ENCODE measurements at regions not wholly inside any gene's neighbourhood (a gene's known extent, or its start where the extent isn't known, plus 50 kb on each side); places are given as distances from the start of the nearest gene placed in this dataset.

GRCh38 chr9:82553654-82554366 is 509.1 kb downstream of the RASEF start:
- DNase-seq, result no peak

- no peak for DNase-seq
These were observed 508.6 kb downstream of the RASEF start for GRCh38 chr9:82554381-82554780.

GRCh38 chr9:82555031-82555430 is 507.9 kb downstream of the RASEF start:
- no peak for DNase-seq

DNA sequence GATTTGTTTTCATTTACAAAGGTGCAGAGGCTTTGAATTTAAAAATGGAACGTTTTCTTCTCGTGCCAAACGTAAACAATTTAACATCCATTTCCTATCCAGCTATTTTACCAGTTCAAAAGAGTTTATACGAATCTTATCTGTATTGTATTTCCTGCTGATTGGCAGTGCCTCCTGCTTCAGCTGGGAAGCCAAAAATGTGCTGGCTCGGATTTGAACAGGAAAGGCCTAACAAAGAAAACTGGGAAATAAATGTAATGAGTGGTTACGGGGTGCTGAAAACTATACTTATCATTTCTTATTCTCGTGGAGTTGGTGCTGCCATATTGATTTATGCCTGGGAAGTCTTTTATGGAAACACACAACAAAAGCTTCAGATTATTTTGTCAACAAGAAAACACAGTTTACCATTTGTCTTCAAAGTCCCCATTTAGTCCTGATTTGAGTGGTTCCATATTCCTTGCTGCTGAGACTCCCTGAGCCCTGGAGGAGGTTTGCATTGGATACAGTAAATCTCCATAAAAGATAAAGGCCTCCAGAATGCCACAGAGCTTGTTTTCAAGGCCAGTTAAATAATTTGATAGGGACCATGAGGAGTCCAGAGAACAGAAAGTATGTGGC is 507.4 kb downstream of the RASEF start:
- DNase-seq, result peak; percentile 53

- no peak for DNase-seq
These were observed 504.6 kb downstream of the RASEF start for GRCh38 chr9:82558346-82558745.

DNA sequence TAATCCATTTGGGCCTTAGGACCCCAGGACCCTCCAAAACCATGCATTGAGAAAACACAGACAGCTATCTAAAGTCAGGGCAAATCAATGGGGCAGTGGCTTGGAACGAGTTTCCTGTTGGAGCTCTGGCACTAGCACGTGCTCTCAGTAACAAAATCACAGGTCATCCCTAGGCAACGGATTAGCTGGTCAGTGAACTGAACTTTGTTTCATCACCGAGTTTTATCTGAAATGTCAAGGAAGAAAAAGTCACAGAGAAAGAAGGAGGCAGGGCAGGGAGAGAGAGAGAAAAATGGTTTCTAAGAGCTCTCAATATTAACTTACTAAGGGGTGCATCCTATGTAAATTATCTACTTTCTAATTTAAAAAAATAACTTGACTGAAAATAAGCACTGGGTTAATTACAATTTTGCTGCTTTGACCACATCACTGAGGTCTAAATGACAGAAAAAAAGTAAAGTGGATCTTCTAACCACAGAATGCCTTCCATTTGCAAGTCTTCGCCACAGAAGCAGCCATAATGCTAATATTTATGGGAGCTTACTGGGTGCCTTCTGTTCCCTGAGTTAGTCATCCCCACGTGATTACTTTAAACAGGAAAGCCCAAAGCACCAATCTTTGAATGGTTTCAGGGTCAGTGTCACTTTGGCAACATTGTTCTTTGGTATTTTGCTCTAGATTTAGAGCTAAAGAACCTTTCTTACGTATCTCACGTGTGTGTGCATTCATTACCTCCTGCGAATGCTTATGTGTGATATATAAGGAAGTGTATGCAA is 503.9 kb downstream of the RASEF start:
- DNase-seq, result no peak

- no peak for DNase-seq
These were observed 502.9 kb downstream of the RASEF start for GRCh38 chr9:82560036-82560435.

GRCh38 chr9:82560457-82560904 is 502.5 kb downstream of the RASEF start:
- no peak for DNase-seq

DNA sequence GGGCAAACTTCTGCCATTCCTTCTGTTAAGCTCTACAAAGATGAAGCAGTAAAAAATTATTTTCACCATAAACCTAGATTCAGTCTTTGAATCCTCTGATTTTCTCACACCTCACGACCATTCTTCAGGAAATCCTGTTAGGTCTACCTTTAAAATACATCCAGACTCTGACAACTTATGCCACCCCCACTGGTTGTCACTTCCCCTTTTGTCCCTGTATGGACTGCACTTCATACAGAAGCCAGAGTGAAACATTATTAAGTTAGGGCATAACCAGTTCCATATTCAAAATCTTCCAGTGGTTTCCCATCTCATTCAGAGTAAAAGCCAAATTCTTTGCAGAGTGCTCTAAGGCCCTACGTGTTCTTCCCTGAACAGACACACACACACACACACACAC is 499.8 kb downstream of the RASEF start:
- DNase-seq, result no peak

DNA sequence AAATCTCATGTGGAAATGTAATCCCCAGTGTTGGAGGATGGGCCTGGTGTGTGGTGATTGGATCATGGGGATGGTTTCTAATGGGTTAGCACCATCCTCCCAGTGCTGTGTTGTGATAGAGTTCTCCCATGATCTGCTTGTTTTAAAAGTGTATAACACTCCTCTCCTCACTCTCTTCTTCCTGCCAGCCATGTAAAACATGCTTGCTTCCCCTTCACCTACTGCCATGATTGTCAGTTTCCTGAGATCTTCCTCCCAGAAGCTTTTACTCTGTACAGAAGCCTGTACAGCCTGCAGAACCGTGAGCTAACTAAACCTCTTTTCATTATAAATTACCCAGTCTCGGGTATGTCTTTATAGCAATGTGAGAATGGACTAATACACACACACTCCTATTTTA is 499.1 kb downstream of the RASEF start:
- DNase-seq, result no peak

DNA sequence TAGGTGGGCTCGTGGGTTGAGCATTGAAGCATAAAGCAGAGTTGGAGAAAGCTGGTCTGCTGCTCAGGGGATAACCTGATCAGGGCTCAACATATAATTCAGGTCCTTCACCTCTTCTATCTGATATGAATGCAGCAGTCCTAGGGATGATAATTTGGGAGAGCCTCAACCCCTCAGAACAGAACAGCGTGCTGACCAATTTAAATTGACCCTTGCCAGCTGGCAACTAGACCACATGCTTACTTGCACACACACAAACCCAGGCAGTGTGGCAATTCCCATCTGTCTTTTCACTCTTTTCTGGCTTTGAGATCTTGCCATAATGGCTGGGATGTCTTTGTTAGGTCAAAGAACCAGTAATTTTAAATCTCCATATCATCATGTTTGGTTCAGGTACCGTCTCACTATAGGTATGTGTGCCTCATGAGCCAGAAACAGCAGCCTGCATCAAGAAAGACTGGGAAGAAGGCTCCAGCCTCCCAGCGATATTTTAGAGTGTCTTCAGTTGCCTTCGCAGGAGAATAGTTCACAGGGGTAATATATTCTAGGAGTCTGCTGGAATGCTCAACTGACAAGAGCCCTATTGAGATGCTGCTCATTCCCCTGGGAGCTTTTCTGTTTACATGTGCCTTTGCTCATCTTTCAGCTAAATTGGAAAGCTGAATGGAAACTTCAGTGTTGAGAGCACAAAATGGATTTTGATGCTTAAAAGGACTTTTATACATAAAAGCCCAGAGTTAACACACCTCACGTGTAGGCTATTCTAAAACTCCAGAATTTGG is 497.6 kb downstream of the RASEF start:
- no peak for DNase-seq

GRCh38 chr9:82567953-82568352 is 495.0 kb downstream of the RASEF start:
- DNase-seq, result no peak

DNA sequence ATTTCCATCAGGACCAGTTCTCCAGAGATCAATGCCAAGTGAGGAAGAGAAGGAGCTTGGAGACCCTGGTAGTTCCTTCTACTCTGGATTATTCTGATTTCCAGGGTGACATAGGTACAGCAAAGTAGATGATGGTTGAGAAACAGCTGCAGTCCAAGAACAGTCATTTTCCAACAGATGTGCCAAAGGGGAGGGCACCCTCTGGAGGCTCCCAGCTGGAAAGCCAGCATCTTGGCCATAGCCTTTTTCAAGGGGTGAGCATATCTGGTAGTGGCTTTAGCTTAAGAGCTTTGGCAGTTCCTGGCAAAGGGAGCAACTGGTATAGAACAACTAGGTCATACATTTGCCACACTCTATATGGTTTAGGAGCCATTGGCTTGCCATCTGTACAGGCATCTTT is 492.7 kb downstream of the RASEF start:
- no peak for DNase-seq

DNA sequence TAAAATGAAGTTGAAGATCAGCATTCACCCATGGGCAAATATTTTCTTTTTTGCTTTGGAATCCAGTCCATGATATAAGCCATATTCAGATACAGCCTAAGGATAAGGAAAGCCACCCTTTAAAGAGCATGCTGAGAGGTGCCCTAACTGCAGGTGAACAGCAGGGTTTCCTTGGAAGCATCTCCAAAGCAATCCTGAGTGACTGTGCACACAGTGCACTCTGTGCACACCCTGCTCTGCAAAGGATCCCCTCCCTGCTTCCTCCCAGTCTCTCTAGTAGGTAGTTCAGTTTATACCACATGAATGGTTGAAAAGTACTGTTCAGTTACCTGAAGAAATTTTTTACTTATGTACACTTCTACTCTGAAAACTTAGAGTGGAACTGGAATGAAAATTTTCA is 491.4 kb downstream of the RASEF start:
- DNase-seq, result no peak

GRCh38 chr9:82572146-82572545 is 490.8 kb downstream of the RASEF start:
- no peak for DNase-seq

DNA sequence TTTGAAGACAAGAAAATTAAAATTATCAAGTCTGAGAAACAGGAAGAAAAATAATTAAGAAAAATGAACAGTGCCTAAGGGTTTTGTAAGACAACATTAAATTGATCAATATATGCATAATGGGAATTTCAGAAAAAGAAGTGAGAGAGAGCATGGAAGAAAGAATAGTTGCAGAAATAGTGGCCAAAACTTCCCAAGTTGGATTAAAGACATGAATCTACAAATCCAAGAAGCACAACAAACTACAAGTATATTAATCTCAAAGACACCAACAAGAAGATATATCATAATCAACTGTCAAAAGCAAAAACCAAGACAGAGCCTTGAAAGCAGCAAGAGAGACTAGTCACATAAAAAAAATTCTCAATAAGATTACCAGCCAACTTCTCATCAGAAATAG is 488.0 kb downstream of the RASEF start:
- DNase-seq, result no peak

DNA sequence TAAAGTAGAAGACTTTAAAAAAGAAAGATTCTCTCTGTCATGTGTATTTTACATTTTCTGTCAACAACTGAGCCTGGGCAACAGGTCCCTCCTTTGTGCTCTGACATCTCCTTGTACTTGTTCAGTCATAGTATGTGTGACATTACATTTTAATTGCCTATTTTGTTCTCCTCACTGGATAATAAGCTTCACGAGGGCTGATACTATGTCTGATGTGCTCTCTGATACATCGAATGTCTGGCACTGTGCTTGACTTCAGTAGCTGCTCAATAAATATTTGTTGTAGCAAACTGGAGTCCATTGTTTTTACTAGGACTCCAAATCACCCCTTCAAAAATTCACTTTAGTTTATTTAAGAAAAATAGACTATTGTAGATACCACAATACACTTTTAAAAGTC is 482.0 kb downstream of the RASEF start:
- no peak for DNase-seq

- no peak for DNase-seq
These were observed 481.4 kb downstream of the RASEF start for GRCh38 chr9:82581516-82581915.

DNA sequence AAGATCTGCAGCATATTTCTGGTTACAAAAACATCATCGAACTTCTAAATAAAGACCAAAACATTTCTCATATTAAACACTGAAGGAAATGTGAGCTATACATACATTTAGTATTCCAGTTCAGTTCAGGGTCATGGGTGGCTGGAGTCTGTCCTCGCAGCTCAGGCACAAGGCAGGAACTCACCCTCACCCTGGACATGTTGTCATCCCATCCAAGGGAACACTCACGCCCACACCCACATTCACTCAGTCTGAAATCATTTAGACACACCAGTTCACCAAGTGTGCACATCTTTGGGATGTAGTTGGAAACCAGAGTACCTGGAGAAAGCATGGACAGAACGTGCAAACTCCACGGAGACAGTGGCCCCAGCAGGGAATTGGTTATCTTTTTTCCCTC is 481.0 kb downstream of the RASEF start:
- DNase-seq, result no peak

DNA sequence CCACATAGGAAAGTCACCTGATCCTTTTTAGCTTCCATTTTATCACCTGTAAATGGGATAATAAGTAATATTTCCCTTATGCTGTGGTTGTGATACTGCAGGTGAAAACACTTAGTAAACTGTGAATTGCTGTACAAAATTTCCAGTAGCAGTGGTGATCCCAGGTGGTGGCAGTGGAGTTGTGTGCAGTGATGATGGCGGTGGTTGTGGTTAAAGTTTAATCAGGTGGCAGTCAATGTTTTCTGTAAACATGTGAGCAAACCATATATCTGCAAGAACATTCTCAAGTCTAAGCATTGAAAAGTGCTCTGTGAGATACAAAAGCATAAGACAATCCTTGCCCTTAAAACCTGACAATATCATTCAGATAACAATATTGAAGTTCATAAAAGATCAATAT is 480.2 kb downstream of the RASEF start:
- no peak for DNase-seq

DNA sequence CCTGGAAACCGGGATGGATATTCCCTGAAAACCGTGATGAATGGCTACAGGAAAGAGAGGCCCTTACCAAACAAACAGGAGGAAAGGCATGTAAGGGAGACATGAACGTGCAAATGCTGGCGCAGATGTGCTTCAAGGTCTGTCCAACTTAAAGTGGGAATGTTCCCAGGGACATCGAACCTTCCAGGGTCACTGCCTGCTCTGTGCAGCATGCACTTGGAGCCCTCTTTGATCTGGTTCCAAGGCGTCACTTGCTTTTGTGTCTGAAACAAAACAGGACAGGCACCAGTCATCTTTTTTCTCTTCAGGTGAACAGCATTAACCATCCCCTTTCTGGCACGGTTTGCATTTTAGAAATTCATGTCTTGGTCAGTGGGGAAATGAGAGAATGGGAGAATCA is 479.4 kb downstream of the RASEF start:
- no peak for DNase-seq

DNA sequence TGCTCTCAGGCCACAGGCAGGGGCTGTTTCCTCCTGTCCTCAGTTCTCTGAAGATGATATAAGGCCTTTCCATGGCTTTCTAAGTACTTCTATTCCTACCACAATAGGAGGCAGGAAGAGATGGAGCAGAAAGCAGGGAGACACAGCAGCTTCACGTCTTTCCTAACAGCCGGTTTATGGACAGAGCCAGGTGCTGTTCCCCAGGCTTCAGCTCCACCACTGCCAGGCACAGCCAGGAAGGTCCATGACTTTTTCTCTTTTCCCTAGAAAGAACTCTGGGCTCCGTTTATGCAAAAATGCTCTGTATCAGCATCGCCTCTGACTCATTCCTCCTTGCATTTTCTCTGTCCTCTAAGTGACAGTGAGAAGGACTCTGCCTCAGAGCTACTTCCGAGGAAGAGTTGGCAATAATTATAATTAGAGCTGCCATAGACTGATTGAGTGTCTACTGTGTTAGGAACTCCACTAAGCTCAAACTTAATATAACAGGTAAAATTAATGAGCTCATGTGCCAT is 478.5 kb downstream of the RASEF start:
- no peak for DNase-seq

Data from skin of body (tissue), 1 donor.